GM12878 (cell line): ENCODE measurements at regions not wholly inside any gene's neighbourhood (a gene's known extent, or its start where the extent isn't known, plus 50 kb on each side); places are given as distances from the start of the nearest gene placed in this dataset.

Experiments used
- ATAC-seq: fragments of 200-7000 bp; cut with Tn5 transposase; 3 replicates; pipeline ENCODE4 v1.9.1; 2020; ENCODE audit warnings: mild to moderate bottlenecking, moderate library complexity
- BruUV-seq: library from RNA; stranded (reverse); fragments of 400-500 nt; replicated peaks from 2 replicates; lab custom pipeline; 2021; lab: Mats Ljungman, UMichigan
- CTCF ChIA-PET: fragments of 300-600 bp; sonication (Branson Sonifier 250); formaldehyde crosslinking; extraction: SDS; loops from one replicate; lab custom pipeline; 2021; ENCODE audit warnings: inconsistent platforms; lab: Yijun Ruan, JAX
- POLR2A ChIA-PET: fragments of 350-600 bp; formaldehyde crosslinking; extraction: SDS; loops from one replicate; lab custom pipeline; 2021; ENCODE audit warnings: inconsistent platforms; lab: Charles Lee
- RAD21 ChIA-PET: fragments of 300-600 bp; sonication (Branson Sonifier 250); formaldehyde crosslinking; loops from one replicate; lab custom pipeline; 2023; ENCODE audit warnings: antibody characterized with exemption; ENCODE audit not compliant: unreplicated experiment; lab: Charles Lee
- SMC1A ChIA-PET: fragments of 300-600 bp; sonication (Branson Sonifier 250); formaldehyde crosslinking; loops from one replicate; lab custom pipeline; 2023; ENCODE audit not compliant: unreplicated experiment, uncharacterized antibody; lab: Charles Lee
- DNase-seq: peaks from one replicate; pipeline ENCODE4 v3.0.0-alpha.2; 2011; ENCODE audit warnings: low read depth, low spot score
- FAIRE-seq: peaks from 3 replicates; lab custom pipeline; 2011; peaks lifted over from hg19 to GRCh38; lab: Jason Lieb, UNC
- H2AFZ ChIP-seq: 2 replicates; pipeline ENCODE4 v1.6.0; 2011; ENCODE audit warnings: low read depth, low read length, control low read depth; ENCODE audit not compliant: control insufficient read depth
- H3K27ac ChIP-seq: 2 replicates; pipeline ENCODE4 v1.5.1; 2011; ENCODE audit warnings: control low read depth; ENCODE audit not compliant: control insufficient read depth, insufficient read depth
- H3K27me3 ChIP-seq, 2 experiments: replicated peaks in 1 of 2; 2 replicates each; pipeline versions ENCODE4 v1.6.0 to v1.6.1; 2011; ENCODE audit warnings: low read length in 1 of 2; ENCODE audit not compliant: control insufficient read depth in 2 of 2, insufficient read depth in 2 of 2
- H3K36me3 ChIP-seq, 2 experiments: 2 replicates each; pipeline ENCODE4 v1.5.1; 2011; ENCODE audit warnings: low read length in 1 of 2; ENCODE audit not compliant: control insufficient read depth in 2 of 2, insufficient read depth in 2 of 2
- H3K4me1 ChIP-seq: 2 replicates; pipeline ENCODE4 v1.6.1; 2011; ENCODE audit warnings: mild to moderate bottlenecking, low read length, moderate library complexity, mixed read lengths; ENCODE audit not compliant: control insufficient read depth, insufficient read depth
- H3K4me2 ChIP-seq: 2 replicates; pipeline ENCODE4 v1.6.0; 2011; ENCODE audit warnings: control low read depth; ENCODE audit not compliant: control insufficient read depth, insufficient read depth
- H3K4me3 ChIP-seq: fragments of 200-600 bp; sonication (generic); 2 replicates; pipeline ENCODE4 v1.5.1; 2016
- H3K79me2 ChIP-seq: 2 replicates; pipeline ENCODE4 v1.6.0; 2011; ENCODE audit warnings: low read length; ENCODE audit not compliant: control insufficient read depth, insufficient read depth
- H3K9ac ChIP-seq: 2 replicates; pipeline ENCODE4 v1.8.0; 2011; ENCODE audit warnings: low read length, control low read depth, mixed read lengths; ENCODE audit not compliant: control insufficient read depth, insufficient read depth
- H3K9me3 ChIP-seq: replicated peaks from 3 replicates; pipeline ENCODE4 v1.5.1; 2011; ENCODE audit warnings: mild to moderate bottlenecking, low read length; ENCODE audit not compliant: control insufficient read depth, insufficient read depth
- H4K20me1 ChIP-seq: 2 replicates; pipeline ENCODE4 v1.6.0; 2011; ENCODE audit not compliant: control insufficient read depth, insufficient read depth
- BACH1 ChIP-seq: fragments of 450-650 bp; IDR thresholded peaks from 2 replicates; pipeline ENCODE4 v1.6.1; 2017; ENCODE audit warnings: mild to moderate bottlenecking, borderline replicate concordance
- CEBPB ChIP-seq, 2 experiments: fragments of 150-350 bp in 1 of 2; IDR thresholded peaks; 2 replicates each; pipeline ENCODE4 v1.6.1; 2012 to 2014; ENCODE audit warnings: low read depth in 2 of 2, low read length in 2 of 2, borderline replicate concordance in 1 of 2, inconsistent platforms in 1 of 2
- MXI1 ChIP-seq: fragments of 150-350 bp; IDR thresholded peaks from 2 replicates; pipeline ENCODE4 v1.6.1; 2011; ENCODE audit warnings: low read depth, mild to moderate bottlenecking, inconsistent platforms, low read length, improper control_type of control experiment
- NR2F1 ChIP-seq: fragments of 450-650 bp; conservative IDR thresholded peaks from 2 replicates; pipeline ENCODE4 v1.6.1; 2017; ENCODE audit warnings: mild to moderate bottlenecking
- SIN3A ChIP-seq: IDR thresholded peaks from 2 replicates; pipeline ENCODE4 v1.6.1; 2012; ENCODE audit warnings: low read depth, low read length, improper control_type of control experiment
- ZBED1 ChIP-seq: IDR thresholded peaks from 2 replicates; pipeline ENCODE4 v1.6.1; 2016; ENCODE audit warnings: borderline replicate concordance
- WGBS: methylation state at CpG from one replicate; pipeline ENCODE4 v1.1.6; 2016; ENCODE audit warnings: low lambda C conversion rate; ENCODE audit not compliant: insufficient replicate concordance, insufficient coverage; ENCODE audit errors: missing lambda C conversion rate; 5-methylcytosine and 5-hydroxymethylcytosine counted together
- in situ Hi-C: fragments of 300-500 bp; cut with MboI; formaldehyde crosslinking; loops from 9 replicates; pipeline ENCODE4 v1.14.3; 2018; ENCODE audit warnings: mixed read lengths
- intact Hi-C: fragments of 100-400 bp; cut with micrococcal nuclease; formaldehyde crosslinking; loops from one replicate; pipeline ENCODE4 v1.14.2; 2022; ENCODE audit not compliant: unreplicated experiment
- TF ChIP-seq, protein P1 (sequence below): IDR thresholded peaks from 2 replicates; pipeline ENCODE4 v1.6.1; 2011; ENCODE audit warnings: borderline replicate concordance, low read depth, mild to moderate bottlenecking, moderate library complexity, low read length; ENCODE audit not compliant: insufficient read depth, poor library complexity, severe bottlenecking

DNA sequence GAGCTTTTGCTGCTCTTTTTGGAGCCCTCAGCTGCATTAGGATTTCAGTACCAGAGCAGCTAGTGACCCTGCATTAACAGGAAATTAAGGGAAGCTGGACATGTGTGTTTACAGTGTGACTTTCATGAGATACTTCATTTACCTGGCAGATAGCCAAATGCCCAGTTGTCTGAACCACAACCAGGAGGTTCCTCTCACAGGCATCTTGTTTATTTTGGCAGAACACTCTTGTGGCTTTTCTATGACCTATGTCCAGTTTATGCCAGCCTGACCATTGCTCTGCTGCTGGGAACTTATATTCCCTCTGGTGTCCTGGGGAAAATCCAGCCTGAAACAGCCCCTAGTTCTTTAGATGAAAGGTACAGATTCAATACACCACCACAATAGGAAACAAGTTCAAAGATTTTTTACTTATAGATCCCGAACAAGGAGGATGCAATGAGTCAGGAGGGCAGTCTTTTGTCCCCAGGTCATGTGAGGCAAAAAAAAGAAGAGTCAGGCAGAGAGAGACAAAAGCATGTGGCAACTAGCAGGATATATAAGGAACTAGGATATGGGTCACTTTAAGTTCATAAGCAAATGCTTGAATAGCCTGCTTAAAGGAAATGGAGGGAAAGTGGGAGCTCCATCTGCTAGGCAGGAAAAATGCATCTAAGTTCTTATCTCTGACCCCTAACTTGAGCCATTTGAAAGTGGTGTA lies 379.3 kb downstream of the INSC start:
- Histone ChIP-seq H3K9ac (no peak overlapping the region), H3K36me3 (no peaks in the 10 kb centered on the region), H3K4me2 (no peak overlapping the region), H3K79me2 (no peaks in the 10 kb centered on the region), H3K27ac (no peak overlapping the region), H3K27me3 (no peaks in the 10 kb centered on the region; a peak in 1 of 4 replicates), H3K9me3 (no peaks in the 10 kb centered on the region), H3K4me1 (no peaks in the 10 kb centered on the region), H3K4me3 (no peak overlapping the region), H4K20me1 (no peaks in the 10 kb centered on the region), H2AFZ (no peak overlapping the region)
- 0% methylated on average over 1 of the region's 1 CpG for WGBS
- CTCF ChIA-PET = no interaction called here
- BruUV-seq = no TSS peak
- TF ChIP-seq BACH1 (no peak), MXI1 (no peak), SIN3A (no peak), ZBED1 (no peak), NR2F1 (no peak), CEBPB (IDR thresholded peaks at IDR 0.05; ENCODE audit: borderline replicate concordance in 1 of 2, low read depth in 2 of 2, low read length in 2 of 2) (no peak)
- TF ChIP-seq, protein P1, sequence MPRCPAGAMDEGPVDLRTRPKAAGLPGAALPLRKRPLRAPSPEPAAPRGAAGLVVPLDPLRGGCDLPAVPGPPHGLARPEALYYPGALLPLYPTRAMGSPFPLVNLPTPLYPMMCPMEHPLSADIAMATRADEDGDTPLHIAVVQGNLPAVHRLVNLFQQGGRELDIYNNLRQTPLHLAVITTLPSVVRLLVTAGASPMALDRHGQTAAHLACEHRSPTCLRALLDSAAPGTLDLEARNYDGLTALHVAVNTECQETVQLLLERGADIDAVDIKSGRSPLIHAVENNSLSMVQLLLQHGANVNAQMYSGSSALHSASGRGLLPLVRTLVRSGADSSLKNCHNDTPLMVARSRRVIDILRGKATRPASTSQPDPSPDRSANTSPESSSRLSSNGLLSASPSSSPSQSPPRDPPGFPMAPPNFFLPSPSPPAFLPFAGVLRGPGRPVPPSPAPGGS = no peak
- SMC1A ChIA-PET = no interaction called here
- RAD21 ChIA-PET = no interaction called here
- no peak for FAIRE-seq
- no peak for ATAC-seq
- intact Hi-C loops (no loop called here), in situ Hi-C loops (no loop called here)
- DNase-seq = no peak
- POLR2A ChIA-PET = no interaction called here
